CD4-positive, alpha-beta T cell treated with Interleukin-2 at 100 ng/mL for 4 hours (primary cell): ENCODE measurements at regions not wholly inside any gene's neighbourhood (a gene's known extent, or its start where the extent isn't known, plus 50 kb on each side); places are given as distances from the start of the nearest gene placed in this dataset.

Experiments used
- DNase-seq: peaks from one replicate; pipeline ENCODE4 v3.0.0-alpha.2; 2020; ENCODE audit warnings: low spot score

DNA sequence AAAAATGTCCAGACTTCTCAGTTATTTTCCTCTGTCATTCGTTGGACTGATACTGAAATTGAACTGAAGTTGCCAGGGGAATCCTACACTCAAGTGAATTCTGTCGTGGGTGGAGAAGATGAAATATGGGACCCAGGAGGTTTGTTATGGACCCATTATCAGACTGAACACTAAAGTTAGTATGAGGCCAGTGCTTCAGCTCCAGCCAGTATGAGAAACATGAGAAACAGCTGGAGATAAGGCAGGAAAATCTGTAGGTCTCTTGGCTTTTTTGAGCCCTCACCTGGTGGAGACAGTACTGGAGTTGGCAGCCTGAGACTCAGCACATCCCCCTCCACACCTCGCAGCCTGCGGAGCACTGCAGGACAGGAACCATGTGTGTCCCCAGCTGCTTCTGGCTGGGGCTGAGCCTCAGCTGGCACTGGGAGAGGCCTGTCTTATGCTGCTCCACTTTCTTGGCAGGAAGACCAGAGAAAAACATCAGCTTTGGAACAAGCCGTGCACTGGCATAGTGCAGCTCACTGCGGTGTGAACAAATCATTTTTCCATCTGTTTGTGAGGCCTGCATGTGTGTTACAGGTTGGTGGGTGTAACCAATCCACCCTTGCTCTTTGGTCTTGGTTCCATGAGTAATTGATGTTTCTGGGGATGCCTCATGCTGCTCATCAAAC is 641.0 kb downstream of the FGF9 start:
- no peak for DNase-seq

DNA sequence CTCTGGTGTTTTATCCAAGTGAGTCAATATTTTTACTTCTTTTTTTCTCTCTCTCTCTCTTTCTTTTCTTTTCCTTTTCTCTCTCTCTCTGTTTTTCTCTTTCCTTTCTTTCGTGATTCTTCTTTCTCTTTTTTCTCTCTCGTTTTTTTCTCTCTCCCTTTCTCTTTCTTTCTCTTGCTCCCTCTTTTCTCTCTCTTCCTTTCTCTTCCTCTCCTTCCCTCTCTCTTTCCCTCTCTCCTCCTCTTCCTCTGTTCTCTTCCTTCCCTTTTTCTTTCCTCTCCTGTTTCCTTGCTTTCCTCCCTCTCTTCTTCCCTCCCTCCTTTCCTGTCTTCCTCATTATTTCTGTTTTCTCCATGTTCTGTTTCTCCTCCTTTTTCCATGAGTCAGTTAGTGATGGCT is 641.5 kb downstream of the FGF9 start:
- DNase-seq: no peak

DNA sequence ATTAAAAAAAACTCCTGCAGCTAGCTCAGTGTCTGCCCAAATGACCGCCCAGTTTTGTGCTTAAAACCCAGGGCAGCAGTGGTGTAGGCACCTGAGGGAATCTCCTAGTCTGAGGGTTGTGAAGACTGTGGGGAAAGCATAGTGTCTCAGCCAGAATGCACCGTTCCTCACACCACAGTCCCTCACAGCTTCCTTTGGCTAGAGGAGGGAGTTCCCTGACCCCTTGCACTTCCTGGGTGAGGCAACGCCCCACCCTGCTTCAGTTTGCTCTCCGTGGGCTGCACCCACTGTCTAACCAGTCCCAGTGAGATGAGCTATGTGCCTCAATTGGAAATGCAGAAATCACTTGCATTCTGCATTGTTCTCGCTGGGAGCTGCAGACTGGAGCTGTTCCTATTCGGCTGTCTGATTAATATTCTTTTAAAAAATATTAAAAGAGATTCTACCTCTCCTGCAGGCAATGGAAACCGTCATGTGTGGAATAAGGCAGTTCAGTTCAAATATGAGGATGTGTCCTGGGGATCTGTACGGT is 645.7 kb downstream of the FGF9 start:
- no peak for DNase-seq

DNA sequence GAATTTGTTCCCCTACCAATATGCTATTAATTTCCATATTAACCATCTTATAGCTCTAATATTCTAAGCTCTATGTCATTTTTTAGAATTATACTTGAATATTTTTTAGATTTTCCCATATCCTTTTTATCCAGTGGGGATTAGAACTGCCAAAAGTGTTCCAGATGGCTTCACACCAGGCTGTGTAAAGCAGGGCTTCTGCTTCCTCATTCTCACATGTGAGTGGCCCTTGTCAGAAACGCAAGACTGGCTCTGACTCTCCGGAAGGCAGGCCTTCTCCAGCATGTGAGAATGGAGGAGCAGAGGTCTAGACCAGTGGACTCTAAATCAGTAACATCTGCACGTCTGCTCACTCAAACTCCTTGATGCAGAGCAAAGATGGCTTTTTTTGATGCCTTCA is 650.1 kb downstream of the FGF9 start:
- DNase-seq: no peak

DNA sequence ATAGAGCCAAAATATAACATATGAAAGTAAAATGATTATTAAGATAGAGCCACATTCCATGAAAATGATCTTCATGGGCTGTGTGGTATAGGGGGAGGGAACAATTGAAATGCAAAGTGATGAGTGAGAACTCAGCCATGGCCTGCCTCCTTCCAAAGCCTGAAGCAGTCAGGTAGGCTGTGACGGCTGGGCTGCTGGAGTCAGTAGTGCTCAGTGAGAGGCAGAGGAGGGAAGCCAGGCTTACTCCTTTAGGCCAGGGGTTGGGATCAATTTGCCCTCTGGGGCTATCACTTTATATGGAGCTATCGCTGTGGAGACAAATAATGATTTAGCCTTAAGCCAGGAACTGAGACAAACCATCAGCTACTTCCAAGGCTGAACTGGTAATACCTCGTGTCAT is 654.9 kb downstream of the FGF9 start:
- no peak for DNase-seq

DNA sequence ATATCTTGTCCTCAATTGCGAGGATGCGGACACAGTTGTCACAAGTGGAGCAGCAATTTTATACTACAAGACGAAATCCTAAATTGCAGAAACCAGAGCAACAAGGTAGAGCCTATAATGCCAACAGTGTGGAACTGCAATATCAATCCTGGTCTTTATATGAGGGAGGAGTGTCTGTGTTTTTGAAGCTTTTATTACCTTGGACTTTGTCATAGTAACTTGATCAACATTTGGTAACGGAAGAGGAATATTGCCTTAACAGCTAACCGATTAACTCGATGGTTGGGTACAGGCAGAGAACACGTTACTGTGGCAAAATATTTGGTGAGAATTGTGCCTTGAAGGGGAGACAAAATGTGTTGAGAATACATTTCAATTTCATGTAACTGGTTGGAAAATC is 661.5 kb downstream of the FGF9 start:
- no peak for DNase-seq

DNA sequence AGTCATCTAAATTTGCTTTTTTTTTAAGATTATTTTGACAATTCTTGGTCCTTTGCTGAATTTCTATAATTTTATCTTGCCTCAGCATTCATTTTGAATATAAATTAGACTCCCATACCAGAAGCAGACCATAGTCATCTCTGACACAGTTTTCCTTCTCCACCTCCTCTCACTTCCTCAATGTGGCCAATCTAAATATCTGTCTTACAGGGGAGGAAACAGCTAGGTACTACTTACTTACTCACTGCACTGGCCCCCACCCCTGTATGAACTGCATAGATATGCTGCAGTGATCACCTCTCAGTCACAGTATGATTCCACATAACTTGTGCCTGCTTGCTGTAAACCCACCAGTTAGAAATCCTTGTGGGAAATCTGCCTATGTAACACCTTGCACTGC is 665.6 kb downstream of the FGF9 start:
- no peak for DNase-seq

DNA sequence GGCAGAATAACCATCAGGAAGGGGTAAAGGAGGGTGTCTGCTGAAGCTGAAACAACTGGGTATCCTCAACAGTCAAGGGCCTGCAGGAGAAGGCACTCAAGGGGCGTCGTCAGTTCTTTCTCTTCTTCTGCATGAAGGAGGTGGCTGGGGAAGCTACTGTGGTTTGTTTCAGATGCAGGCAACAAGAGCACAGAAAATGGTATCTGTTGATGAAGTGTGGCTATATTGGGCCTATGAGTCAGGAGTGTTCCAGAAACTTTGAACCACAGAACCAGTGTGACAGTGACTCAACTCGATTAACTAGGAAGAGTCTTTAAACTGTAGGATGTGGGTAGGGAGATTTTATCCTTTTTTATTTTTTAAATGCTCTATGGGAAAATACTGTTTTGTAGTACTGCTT is 686.3 kb downstream of the FGF9 start:
- DNase-seq: no peak

DNA sequence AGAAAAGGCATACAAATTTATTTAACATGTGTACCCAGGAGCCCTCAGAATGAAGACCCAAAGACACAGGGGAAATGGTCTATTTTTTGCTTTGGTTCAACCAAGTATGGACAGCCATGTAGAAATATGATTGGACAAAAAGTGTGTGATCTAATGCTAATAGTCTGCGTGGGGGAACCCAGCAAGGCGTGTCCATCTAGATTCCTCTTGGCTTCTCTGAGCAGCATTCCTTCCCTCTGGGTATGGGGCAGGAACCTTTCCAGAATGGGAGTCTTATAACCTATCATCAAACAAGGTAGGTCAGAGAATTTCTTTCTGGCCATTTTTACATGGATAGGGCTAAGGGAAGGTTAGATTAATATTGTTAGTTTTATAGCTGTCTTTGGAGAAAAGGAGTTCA is 698.2 kb downstream of the FGF9 start:
- no peak for DNase-seq

DNA sequence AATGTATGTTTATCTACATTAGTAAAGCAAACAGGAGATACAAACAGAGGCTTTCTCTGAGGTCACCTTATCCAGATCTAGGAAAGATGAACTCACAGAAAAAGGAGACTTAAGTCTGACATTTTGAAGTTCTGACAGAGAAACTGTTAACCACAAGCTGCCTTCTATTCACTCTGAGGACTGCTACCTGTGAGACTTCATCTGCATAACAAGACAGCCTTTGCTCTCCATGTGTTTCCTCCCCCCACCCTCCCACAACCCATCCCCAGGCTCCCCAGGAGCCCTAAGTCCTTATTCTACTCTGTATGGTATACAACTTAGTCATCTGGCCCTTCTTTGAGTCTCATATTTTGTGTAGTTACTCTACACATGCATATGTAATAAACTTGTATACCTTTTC is 699.0 kb downstream of the FGF9 start:
- DNase-seq: no peak

DNA sequence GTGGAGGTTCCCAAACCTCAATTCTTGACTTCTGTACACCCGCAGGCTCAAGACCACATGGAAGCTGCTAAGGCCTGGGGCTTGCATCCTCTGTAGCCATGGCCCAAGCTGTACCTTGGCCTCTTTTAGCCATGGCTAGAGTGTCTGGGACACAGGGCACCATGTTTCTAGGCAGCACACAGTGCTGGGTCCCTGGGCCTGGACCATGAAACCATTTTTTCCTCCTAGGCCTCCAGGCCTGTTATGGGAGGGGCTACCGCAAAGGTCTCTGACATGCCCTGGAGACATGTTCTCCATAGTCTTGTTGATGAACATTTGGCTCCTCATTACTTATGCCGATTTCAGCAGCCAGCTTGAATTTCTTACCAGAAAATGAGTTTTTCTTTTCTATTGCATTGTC is 701.4 kb downstream of the FGF9 start:
- no peak for DNase-seq

DNA sequence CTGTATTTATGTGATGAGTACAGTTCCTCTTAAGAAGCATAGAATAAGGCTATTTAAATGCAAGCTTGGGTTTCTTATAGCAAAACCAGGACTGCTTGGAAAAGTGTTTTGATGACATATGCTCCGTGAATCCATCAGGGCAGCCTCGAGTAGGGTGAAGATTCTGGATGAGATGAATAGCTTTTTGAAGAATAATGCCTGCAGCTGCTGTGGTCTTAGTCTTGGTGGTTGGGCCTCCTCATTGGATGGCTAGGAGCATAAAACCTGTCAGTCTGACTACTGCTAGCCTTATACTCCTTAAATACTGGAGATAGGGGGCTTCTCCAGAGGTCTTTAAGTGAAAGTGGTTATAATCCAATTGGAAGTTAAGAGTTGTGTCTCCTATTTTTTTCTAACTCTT is 704.3 kb downstream of the FGF9 start:
- no peak for DNase-seq

DNA sequence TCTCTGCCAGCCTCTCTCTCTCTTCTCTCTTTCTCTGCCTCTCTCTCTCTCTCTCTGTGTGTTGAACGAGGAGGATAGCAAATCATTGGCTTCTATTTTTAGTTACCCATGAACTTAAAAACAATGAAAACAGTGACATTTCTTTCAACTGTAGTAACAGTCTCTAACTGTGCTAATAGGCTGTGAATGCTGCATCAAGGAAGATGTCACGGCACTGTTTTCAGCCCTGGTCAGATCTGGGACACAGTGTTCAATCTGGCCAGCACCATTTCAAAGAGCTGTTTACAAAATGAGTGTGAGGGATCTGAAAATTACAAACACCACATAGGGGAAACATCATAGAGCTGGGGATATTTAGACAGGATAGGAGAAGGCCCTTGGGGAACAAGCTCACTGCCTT is 717.0 kb downstream of the FGF9 start:
- DNase-seq: no peak

DNA sequence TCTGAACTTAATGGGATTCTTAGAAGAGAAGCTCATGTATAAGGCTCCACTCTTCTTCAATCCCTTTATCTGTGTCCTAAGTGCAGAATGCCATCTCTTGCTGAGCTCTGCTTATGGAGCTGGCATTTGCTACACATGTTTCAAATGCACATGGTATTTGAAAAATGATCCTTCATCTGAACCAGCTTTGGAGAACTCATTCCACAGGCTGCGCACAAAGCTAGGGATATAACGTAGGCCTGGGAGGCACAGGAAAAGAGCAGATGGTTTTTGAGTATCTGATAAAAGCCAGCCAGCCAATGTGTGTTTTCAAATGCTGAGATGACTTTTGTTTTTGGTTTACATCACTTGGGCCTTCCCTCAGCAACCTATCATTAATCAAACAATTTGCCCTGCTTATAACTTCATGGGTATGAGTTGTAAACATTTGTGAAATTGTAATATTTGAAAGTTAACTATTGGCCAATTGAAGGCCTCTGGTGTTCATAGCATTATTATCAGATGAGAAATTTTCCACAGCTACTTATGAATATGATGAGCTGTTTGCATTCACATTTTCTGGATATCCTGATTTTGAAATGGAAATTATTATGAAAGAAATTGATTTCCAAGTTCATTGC is 729.0 kb downstream of the FGF9 start:
- DNase-seq: no peak

DNA sequence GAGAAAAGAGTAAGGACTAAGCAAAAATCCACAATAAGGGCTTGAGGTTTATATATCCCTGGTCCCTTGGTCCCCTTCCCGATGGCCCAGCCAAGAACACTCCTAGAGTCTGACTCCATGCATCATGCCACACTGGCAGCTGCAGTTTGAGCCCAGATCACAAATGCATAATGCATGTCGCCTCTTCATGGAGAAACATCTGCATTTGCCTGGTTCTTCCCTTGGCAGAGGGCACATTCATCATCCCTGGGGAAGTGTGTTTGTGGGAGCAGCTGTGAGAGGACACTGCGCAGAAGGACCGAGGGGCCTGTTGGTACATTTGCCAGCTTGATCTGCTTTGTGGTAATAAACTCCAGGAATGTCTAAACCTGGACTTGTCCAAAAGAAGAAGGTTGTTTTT is 731.8 kb downstream of the FGF9 start:
- no peak for DNase-seq

DNA sequence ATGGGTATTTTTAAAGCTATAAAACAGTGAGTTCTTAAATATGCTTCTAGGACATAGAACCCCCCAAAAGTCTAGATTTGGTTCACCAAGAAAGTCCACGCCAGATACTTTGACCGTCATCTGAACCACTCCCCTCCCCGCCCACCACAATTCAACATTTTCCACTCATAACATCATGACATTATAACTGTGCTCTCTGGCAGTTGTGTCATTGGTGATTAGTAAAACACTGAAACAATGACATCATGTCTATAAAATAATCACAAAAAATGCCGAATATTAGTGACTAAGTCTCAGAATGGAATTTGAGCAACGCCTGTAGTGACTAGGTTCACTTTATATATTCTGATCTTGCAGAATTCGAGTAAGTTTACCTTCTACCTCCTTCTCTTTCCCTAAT is 732.3 kb downstream of the FGF9 start:
- no peak for DNase-seq

DNA sequence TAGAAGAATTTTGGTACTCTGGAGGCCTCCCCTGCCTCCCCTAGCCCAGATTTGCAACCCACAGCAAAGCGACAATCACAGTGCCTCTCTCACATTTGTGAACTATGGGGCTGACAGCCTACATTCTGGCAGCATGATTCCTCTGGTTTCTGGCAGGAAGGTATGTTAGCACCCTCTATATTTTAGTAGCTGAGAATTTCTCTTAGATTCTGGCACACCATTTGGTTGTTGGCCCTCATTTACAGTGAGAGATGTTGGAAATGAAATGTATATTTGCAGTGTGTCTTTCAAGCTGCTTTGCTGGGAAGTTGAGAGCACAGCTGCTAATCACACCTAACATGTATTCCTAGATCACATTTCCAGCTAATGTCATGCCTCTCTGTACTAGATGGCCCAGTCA is 735.0 kb downstream of the FGF9 start:
- DNase-seq: no peak

DNA sequence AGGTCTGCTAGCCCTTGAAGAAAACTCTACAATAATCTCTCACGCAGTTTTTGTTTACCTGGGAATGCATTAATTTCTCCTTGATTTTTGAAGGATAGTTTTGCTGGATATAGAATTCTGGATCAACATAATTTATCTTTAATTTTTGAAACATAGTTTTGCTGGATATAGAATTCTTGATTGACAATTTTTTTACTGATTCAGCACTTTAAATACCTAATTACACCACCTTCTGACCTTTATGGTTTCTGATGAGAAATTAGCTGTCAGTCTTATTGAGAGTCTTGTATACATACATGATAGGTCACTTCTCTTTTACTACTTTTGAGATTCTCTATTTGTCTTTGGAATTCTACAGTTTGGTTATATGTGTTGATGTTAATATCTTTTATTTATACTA is 741.6 kb downstream of the FGF9 start:
- no peak for DNase-seq

DNA sequence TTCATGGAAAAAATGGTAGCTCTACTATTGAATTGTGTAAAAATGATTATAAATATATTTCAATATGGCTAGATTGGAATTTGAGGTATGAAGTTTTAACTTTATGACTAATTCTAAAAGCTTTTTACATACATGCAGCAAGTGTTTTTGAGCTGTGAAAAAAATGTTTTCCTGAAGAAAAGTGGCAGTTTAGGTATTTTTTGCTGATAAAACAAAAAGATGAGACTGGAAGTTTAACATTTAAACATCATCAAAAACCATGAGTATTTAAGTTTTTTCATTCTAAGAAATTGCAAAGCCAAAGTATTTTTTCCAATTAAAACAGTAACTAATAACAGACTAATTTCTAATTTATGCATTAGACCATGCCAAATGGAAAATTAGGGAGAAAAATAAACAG is 751.1 kb downstream of the FGF9 start:
- DNase-seq: no peak

DNA sequence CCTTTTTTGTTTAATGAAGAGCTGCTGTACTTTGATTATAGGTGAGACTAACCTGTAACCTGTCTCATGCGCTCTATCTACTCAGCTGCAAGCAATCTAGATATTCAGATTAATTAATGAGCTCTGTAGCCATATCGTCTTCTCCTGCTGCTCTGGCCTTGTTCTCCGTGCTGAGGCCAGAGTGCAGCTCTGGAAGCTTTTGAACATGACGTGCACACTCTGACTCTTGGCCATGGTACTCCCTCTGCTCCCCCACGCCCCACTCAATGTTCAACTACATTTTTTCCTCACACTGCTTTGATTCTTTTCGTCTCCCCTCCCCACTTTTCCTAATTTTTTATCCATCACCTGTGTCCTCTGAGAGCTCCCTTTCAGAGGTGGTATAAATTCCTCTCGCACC is 751.8 kb downstream of the FGF9 start:
- no peak for DNase-seq

DNA sequence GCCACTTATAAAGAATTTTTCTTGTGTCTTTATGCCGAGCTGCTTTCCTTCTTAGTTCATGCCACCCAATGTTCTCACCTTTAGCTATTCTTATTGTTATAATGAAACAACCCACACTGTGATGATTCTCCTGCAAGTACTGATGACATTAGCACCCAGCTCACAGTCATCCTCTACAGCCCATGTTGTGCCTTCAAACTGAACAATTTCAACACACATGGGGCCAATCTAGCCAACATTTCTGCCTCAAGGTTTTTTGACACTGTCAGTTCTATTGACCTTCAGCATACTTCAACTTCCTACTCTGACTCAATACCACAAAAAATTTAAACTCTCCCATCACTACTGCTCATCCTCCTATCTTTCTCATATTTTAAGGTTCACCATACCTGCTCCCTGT is 752.4 kb downstream of the FGF9 start:
- DNase-seq: no peak

DNA sequence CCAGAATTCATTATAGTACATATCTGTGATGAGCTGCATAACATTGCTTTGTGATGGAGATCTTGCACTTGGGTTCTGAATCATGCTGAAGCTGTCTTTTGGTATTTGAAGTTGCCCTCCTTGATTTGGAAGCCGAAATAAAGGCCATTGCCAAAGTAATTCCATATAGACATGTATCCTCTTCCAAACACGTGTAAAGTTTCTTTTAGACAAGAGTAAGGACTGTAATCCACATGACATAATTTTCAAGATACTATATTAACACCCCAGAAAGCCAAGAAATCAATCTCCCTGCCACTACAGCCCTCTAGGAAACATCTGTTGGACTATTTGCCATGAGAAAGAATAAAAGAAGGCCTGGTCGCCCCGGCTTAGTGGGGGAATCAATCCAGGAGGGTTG is 754.2 kb downstream of the FGF9 start:
- no peak for DNase-seq

DNA sequence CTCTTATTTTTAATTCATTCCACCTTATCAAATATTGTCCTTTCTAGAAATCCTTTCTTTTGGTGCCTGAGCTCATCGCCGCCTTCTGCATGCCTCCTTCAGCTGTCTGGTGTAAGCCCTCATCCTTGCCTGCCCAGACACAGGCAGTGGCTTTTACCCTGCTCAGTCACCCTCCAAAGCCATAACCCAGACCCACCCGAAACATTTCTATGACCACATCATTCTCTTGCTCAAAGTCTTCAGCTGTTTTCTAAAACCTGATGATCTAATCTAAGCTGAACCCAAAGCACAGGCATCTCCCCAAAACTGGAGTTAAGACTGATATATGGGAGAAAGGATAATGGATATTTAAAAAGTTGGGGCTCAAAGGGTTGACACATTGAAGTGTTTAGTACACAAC is 753.7 kb upstream of the SGCG start:
- DNase-seq: no peak

DNA sequence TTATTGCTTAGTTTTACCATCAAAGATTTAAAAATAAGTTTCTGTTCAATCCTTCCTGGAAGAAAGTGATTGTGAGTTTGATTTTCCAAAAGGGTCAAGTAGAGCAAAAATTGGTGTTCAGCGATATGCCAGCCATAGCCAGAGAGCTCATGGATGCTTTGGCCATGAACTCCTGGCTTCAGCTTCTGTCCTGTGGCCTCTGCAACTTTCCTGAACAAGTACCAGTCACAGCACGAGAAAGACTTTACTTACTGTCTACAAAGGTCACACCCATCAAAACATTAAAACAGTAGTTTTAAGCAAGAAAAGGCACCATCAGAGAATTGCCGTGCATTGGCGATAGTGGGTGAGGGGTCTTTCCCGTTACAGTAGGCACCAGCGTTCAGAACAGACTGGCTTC is 753.0 kb upstream of the SGCG start:
- DNase-seq: no peak
